Endothelial cell (in vitro differentiated cells): ENCODE measurements at regions not wholly inside any gene's neighbourhood (a gene's known extent, or its start where the extent isn't known, plus 50 kb on each side); places are given as distances from the start of the nearest gene placed in this dataset.

Source experiments
- DNase-seq: peaks from one replicate; pipeline ENCODE4 v3.0.0; 2021; ENCODE audit warnings: low spot score
- H3K27ac Mint-ChIP-seq: one replicate; pipeline ENCODE4 v1.8.0; 2021; ENCODE audit warnings: mixed read lengths, inconsistent platforms; ENCODE audit not compliant: unreplicated experiment
- H3K27me3 Mint-ChIP-seq: one replicate; pipeline ENCODE4 v1.8.0; 2021; ENCODE audit warnings: mild to moderate bottlenecking, moderate library complexity, mixed read lengths, inconsistent platforms; ENCODE audit not compliant: unreplicated experiment
- H3K36me3 Mint-ChIP-seq: one replicate; pipeline ENCODE4 v1.8.0; 2021; ENCODE audit warnings: mild to moderate bottlenecking, low read depth, mixed read lengths, inconsistent platforms; ENCODE audit not compliant: unreplicated experiment
- H3K4me1 Mint-ChIP-seq: one replicate; pipeline ENCODE4 v1.8.0; 2021; ENCODE audit warnings: mild to moderate bottlenecking, mixed read lengths, inconsistent platforms; ENCODE audit not compliant: unreplicated experiment
- H3K4me3 Mint-ChIP-seq: one replicate; pipeline ENCODE4 v1.8.0; 2021; ENCODE audit warnings: mild to moderate bottlenecking, mixed read lengths, inconsistent platforms; ENCODE audit not compliant: unreplicated experiment
- H3K9me3 Mint-ChIP-seq: one replicate; pipeline ENCODE4 v1.8.0; 2021; ENCODE audit warnings: mixed read lengths, inconsistent platforms; ENCODE audit not compliant: unreplicated experiment
- CTCF ChIP-seq: fragments of 200-600 bp; sonication (generic); IDR thresholded peaks from one replicate; pipeline ENCODE4 v1.5.0; 2021; ENCODE audit warnings: antibody characterized with exemption; ENCODE audit not compliant: unreplicated experiment

GRCh38 chr15:24899795-24900194 lies 55.0 kb upstream of the SNRPN start:
- no peak overlapping the region for H3K4me3 Mint-ChIP-seq
- TF ChIP-seq CTCF = no peak
- no peak for DNase-seq
- H3K9me3 Mint-ChIP-seq = peaks cover 5% of the 10 kb centered on the region
- H3K27me3 Mint-ChIP-seq = no peaks in the 10 kb centered on the region
- no peak overlapping the region for H3K27ac Mint-ChIP-seq
- peaks cover 6% of the 10 kb centered on the region for H3K4me1 Mint-ChIP-seq
- peaks cover 6% of the 10 kb centered on the region for H3K36me3 Mint-ChIP-seq

- Mint-ChIP-seq H3K4me1 (peaks cover 7% of the 10 kb centered on the region), H3K27me3 (no peaks in the 10 kb centered on the region)
Observed at GRCh38 chr15:24901409-24901808, 53.4 kb upstream of the SNRPN start.

More at GRCh38 chr15:24901409-24901808, 53.4 kb upstream of the SNRPN start:
- TF ChIP-seq CTCF = no peak
- DNase-seq = no peak
- Mint-ChIP-seq H3K36me3 (peaks cover 6% of the 10 kb centered on the region), H3K27ac (no peak overlapping the region), H3K4me3 (no peak overlapping the region), H3K9me3 (peaks cover 5% of the 10 kb centered on the region)
